ENCODE measurements at regions not wholly inside any gene's neighbourhood (a gene's known extent, or its start where the extent isn't known, plus 50 kb on each side); places are given as distances from the start of the nearest gene placed in this dataset.

GRCh38 chr9:118364266-118365106 lies 660.3 kb downstream of the TLR4 start:
- no peak overlapping the region for H3K27ac ChIP-seq
- H3K9me3 ChIP-seq, result no peaks in the 10 kb centered on the region
- H3K4me1 ChIP-seq, result no peaks in the 10 kb centered on the region
- no peaks in the 10 kb centered on the region for H3K27me3 ChIP-seq
- intact Hi-C loops (cut with DNase I; ENCODE audit: low total_unique reads), result no loop called here
- no peak for DNase-seq
- TF ChIP-seq POLR2A (IDR thresholded peaks at IDR 0.05), result no peak
- TF ChIP-seq CTCF (IDR thresholded peaks at IDR 0.05), result no peak
- no peaks in the 10 kb centered on the region for H3K36me3 ChIP-seq
- no peak overlapping the region for H3K4me3 ChIP-seq

- Histone ChIP-seq H3K4me1 (no peaks in the 10 kb centered on the region), H3K36me3 (no peaks in the 10 kb centered on the region), H3K27ac (no peak overlapping the region), H3K4me3 (no peak overlapping the region), H3K27me3 (no peaks in the 10 kb centered on the region), H3K9me3 (no peaks in the 10 kb centered on the region)
- no peak for DNase-seq
- TF ChIP-seq CTCF (IDR thresholded peaks at IDR 0.05) (no peak), POLR2A (IDR thresholded peaks at IDR 0.05) (no peak)
- intact Hi-C loops (cut with DNase I; ENCODE audit: low total_unique reads), result no loop called here
Measured at GRCh38 chr9:118366228-118366627, 662.0 kb downstream of the TLR4 start.

- intact Hi-C loops (cut with DNase I; ENCODE audit: low total_unique reads), result no loop called here
- no peak for TF ChIP-seq POLR2A (IDR thresholded peaks at IDR 0.05)
- TF ChIP-seq CTCF (IDR thresholded peaks at IDR 0.05), result no peak
Measured at GRCh38 chr9:118367383-118367782, 663.2 kb downstream of the TLR4 start.

GRCh38 chr9:118384531-118385100 lies 680.4 kb downstream of the TLR4 start:
- no peaks in the 10 kb centered on the region for H3K36me3 ChIP-seq
- TF ChIP-seq POLR2A (IDR thresholded peaks at IDR 0.05) (no peak), CTCF (IDR thresholded peaks at IDR 0.05) (no peak)
- no peaks in the 10 kb centered on the region for H3K4me1 ChIP-seq
- no peaks in the 10 kb centered on the region for H3K27me3 ChIP-seq
- H3K27ac ChIP-seq, result no peak overlapping the region
- no peak for DNase-seq
- no peak overlapping the region for H3K4me3 ChIP-seq
- H3K9me3 ChIP-seq, result no peaks in the 10 kb centered on the region
- intact Hi-C loops (cut with DNase I; ENCODE audit: low total_unique reads), result no loop called here

More at GRCh38 chr9:118367383-118367782, 663.2 kb downstream of the TLR4 start:
- Histone ChIP-seq H3K27ac (no peak overlapping the region), H3K27me3 (no peaks in the 10 kb centered on the region), H3K4me3 (no peak overlapping the region), H3K4me1 (no peaks in the 10 kb centered on the region), H3K36me3 (no peaks in the 10 kb centered on the region), H3K9me3 (no peaks in the 10 kb centered on the region)
- DNase-seq, result no peak

GRCh38 chr9:118395415-118395814 lies 691.2 kb downstream of the TLR4 start:
- H3K4me1 ChIP-seq, result no peaks in the 10 kb centered on the region
- H3K36me3 ChIP-seq, result no peaks in the 10 kb centered on the region
- TF ChIP-seq CTCF (IDR thresholded peaks at IDR 0.05) (no peak), POLR2A (IDR thresholded peaks at IDR 0.05) (no peak)
- no peak overlapping the region for H3K27ac ChIP-seq
- no peaks in the 10 kb centered on the region for H3K9me3 ChIP-seq
- no peak for DNase-seq
- H3K27me3 ChIP-seq, result no peaks in the 10 kb centered on the region
- H3K4me3 ChIP-seq, result no peak overlapping the region
- intact Hi-C loops (cut with DNase I; ENCODE audit: low total_unique reads), result no loop called here
